ENCODE measurements at regions not wholly inside any gene's neighbourhood (a gene's known extent, or its start where the extent isn't known, plus 50 kb on each side); places are given as distances from the start of the nearest gene placed in this dataset.
A peak's percentile ranks its signal among the peaks of the same experiment; 100 is the strongest.

DNA sequence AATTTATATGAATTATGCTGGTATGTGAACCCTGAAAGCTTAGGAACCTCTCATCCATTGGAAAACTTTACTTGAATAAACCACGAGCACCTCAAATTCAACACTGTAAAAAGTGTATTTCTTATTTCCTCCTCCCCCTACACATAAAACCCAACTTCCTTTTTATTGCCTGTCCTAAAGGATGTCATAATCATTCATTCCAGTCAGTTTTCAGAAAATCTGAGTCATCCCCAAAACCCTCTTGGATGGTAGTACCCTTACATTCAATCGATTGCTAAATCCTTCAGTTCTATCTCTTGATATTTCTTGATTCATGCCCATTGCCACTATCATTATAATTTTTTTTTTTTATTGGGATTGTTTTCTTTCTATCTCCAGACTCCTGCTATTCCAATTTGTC is 91.1 kb upstream of the ATP8A1 start:
- DNase-seq (ENCODE audit: low spot score): no peak

DNA sequence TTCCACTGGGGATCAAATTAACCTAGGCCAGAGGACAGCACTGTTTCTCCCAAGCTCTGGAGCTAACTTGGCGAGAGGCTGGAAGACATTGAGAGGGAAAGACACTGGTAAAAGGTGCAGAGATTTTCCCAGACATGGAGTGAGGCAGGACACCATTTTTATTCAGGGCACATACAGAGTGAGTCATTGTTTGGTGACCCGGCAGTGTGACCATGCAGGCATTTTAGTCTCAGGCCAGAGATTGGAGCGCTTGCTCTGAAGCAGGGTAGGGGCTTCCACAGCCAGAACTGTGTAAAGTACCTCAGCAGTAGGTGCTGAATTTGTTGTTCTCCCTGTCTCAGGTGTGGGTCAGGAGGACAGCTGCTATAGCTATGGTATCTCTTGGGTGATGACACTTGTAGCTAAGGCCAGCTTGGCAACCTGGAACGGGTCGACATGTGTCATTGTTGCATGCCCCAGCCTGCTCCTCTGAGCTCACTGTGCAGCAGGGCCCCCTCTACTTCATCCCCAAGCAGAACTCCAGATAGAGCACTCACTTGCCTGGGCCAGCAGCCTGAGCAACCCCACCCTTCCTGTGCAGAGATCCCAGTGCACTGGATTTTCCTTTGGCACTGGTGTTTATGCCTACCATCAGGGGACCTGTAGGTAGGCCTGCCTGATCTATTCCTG is 79.8 kb upstream of the ATP8A1 start:
- no peak for DNase-seq (ENCODE audit: low spot score)

DNA sequence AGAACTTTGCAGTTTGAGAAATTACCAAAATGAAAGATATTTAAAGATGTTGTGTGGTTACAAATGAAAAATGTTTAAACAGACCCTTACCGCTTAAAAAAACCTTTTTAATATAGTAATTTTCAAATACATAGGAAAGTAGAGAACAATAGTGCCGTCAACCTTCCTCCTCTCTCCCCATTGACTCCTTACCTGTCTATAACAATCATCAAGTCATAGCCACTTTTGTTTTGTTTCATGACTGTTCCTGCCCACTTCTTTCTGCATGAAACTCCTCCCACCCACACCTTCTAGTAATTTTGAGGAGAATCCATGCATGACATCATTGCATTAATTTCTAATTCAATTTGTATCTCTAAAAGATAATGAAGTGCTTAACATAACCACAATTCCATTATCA is 76.5 kb upstream of the ATP8A1 start:
- DNase-seq (ENCODE audit: low spot score): no peak

DNA sequence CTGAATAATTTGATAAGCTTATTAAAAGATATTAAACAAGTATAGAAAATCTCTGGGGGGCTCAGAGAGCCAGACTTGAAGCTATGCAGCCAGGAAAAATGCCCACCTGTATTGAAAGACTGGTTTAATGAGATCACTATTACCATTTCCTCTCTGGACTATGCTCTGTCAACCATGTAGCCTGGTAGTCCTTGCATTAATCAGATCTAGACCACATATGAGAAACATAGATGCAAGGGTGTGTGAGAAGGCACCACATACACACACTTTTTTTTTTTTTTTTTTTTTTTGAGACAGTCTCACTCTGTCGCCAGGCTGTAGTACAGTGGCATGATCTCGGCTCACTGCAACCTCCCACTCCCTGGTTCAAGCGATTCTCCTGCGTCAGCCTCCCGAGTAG is 75.9 kb upstream of the ATP8A1 start:
- DNase-seq (ENCODE audit: low spot score): no peak

DNA sequence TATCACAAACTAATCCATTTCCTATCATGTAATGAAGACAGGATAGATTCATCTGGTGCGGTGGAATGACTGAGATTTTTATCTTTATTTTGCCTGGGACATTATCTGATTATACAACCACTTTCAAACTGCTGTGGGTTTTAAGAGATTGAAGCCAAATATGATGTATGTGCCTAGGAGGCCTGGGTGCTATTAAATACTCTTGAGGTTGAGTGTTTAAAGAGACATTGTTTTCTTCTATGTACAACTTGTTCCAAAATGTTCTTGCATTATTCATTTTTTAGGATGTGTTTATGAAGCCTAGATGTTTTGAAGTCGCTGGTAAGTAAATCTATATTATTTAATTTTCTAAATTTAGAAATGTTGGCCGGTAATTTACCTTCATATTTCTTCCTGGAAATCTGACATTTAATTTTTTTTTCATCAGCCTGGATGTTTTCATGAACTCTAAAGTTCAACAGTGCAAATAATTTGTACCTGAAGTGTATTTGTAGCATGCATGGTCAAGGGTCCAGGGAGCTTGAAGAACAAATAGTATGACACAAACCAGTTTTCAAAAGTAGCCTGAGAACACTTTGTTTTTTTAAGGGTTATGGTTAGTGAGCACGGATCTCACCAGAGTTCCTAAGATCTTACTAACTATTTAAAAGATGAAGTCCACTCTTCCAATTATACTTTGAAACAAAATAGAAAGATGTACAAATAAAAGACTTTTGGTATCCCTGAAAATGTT is 72.8 kb upstream of the ATP8A1 start:
- DNase-seq (ENCODE audit: low spot score): no peak

DNA sequence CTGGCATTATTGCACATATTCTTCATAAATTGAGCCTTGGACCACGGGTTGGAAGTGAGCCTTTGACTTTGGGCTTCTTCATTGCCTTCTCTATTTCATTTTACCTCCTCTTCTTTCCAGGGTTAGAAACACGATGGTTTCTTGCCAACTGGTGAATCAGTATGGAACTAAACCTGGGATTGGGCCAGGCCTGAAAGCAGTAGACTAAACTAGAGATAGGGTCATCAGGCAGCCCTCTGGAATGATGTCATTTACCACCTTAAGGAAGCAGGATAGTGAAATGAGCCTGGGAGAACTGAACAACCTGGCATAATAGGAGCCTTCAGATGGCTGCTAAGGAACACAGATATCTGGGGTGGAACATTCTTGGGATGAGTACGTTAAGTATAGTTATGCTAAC is 67.5 kb upstream of the ATP8A1 start:
- no peak for DNase-seq (ENCODE audit: low spot score)

DNA sequence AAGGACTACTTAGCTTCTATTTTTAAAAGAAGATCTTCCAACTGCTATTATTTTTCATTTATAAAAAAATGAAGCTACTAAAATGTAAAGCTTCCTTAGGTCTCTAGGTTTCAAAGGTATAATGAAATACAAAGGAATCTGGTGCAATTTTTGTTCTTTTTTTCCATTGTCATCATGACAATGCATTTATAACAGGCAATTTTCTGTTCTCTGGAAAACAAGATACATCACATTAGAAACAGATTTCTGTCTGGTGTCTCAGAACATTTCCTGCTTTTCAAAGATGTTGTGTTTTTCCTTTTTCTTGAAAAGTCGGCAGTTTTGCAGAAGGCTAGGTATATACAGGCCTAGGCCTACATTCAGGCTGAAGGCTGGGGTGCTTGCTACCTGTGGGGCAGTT is 63.6 kb upstream of the ATP8A1 start:
- DNase-seq (ENCODE audit: low spot score): peak; percentile 18

DNA sequence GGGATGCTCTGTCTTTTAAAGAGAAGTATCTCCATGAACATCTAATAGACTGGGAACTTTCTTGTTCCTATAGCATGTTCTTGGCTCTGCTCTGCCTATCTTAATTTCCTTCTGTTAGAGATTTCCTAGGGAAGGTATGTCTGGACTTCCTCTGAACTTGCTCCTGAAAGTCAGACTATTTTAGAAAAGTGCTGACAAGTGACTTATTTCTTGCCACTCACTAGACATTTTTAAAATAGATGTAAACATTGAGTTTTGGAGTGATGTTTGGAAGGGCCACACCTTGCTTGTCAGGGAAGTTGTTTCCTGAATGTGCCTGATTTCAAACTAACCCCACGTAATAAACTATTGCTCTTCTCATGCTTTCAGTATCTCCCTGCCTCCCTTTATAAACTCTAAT is 62.4 kb upstream of the ATP8A1 start:
- no peak for DNase-seq (ENCODE audit: low spot score)

DNA sequence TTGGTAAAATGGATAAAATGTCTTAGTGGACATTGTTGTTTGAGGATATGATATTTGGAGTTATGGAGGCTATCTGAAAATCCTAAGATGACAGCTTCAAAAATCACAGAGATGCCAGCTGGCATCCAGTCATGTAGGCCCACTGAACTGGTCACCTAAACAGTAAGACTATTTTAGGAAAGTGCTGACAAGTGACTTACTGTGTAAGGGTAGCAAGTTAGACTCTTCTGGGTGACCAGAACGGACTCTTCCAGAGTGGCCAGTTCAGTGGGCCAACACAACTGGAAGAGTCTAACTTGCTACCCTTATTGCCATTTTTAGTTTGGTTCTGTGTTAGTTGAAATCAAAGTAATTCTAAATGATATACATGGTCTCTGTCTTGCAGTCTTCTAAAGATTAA is 61.4 kb upstream of the ATP8A1 start:
- DNase-seq (ENCODE audit: low spot score): no peak

DNA sequence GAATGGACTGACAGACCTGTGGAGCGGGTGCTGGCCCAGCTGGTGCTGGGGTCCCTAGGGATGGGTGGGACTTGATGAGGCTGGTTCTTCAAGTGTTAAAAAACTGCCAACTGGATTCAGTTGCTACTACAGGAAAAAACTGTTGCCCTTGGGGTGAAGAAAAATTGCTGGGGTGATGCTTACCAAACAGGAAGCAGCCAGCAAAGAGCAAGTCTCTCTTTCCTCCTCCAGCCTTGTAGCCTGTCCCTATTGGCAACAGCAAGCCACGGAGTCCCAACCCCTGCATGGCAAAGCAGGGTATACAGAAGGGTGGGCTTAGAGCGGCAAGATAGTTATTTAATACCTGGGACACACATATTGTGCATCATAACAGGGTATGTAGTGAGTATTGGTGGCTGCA is 60.1 kb upstream of the ATP8A1 start:
- DNase-seq (ENCODE audit: low spot score): no peak

DNA sequence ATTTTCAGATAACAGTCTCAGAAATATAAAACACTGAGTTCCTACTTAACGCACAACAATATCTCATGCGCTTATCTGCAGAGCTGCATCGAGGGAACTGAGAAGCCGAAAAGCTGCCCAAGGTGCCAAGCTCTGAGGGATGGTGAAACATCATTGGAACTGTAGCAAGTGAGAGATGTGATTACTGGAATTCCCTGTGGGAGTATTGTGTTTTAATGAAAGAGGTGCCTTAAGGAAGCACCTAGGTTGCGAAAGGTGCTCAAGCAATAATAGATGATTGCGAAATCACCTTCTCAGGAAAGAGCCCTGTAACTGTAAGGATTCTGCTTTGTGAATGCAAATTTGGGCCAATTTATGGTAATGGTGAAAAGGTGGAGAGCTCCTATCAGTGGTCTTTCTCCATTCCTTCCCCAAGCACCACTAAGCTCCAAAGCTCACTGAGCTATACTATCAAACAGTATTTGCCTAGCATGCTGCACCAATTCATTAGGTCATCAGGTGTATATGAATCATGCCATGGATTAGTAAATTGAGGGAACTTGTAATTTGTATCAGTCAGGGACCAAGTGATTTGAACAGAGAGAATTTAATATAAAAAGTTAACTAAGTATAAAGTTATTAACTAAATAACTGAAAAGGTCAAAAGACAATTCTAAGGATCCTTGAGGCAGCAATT is 59.0 kb upstream of the ATP8A1 start:
- no peak for DNase-seq (ENCODE audit: low spot score)

DNA sequence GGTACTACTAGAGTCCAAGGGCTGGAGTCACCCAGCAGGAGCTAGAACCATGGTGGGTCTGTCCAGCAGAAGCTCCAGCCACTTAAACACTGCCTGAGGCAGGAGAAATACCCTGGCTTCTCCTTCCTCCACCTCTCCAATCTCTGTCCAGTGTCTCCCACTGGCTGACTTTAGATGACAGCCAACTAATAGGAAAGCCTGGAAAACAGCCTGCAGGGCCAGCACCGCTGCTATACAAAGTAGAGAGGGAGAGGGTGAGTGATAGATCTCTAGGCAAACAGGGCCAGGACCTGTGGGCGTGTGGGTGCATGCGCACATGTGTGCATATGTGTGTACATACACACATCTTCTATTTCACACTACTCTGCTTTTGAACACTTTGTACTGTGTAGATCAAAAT is 56.5 kb upstream of the ATP8A1 start:
- DNase-seq (ENCODE audit: low spot score): no peak

DNA sequence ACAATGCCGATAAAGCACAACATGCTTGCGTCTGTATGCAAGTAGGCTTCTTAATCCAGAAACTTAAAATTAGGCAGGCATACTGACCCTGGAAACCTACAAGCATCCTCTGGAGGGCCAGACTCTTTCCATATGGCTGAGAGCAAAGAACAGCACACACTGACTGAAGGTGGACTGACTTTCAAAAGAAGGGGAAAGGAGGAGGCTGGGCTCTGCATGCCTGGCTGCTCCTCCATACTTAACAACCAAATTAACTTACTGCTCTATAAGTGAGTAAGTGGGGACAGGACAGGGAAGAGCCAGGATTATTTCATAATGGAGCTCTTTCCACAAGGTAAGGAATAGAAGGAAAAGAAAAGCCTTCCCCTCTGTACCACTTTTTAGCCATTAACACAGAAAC is 55.9 kb upstream of the ATP8A1 start:
- DNase-seq (ENCODE audit: low spot score): no peak

DNA sequence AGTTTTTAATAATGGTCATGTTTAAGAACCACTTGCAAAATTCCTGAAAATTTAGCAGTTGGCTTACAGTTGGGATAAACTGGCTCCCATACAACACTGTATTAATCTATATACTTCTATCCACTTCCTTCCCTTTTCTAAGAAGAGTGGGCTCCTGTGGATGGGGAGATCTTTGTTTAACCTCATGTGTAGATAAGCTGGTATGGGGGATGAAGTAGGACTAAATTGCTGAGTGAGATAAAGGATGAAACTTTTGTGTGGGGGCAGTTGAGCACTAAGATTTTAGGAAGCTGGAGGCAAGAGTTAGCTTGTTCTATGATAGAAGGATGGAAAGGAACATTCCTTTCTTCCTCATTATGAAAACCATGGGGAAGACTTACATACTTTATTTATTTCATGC is 54.6 kb upstream of the ATP8A1 start:
- no peak for DNase-seq (ENCODE audit: low spot score)

DNA sequence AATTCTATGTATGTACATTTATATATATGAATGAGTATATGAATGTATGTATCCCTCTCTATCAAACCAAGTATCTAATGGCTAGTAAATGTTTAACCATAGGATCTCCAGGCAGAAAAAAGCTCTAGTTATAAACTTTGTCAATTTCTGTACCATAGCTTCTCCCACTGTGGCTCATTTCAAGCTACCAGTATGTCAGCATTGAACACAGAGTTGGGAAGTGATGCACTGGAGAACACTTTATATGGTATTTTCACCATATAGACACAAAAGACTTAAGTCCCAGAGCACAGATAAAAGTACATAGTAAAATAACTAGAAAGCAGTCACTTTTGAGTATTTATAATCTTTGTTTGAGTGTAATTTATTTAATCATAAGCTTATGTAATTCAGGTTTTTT is 53.9 kb upstream of the ATP8A1 start:
- no peak for DNase-seq (ENCODE audit: low spot score)

DNA sequence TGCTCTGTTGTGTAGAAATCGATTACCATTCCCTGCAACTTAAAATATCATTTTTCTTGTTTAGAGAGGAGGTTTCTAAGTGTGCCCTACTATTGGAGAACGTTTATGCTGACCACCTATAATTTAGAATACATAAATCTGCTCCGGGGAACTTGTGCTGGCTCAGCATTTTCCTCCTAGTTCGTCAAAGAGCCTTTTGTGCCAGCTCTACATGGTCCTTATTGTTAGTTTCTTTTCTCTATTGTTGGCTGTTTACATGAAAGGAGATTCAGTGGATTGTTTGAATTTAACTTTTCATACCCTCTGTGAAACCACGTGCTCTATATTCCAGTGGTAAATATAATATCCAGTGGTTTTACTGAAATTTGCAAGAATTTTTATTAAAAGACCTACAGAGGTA is 53.4 kb upstream of the ATP8A1 start:
- no peak for DNase-seq (ENCODE audit: low spot score)

DNA sequence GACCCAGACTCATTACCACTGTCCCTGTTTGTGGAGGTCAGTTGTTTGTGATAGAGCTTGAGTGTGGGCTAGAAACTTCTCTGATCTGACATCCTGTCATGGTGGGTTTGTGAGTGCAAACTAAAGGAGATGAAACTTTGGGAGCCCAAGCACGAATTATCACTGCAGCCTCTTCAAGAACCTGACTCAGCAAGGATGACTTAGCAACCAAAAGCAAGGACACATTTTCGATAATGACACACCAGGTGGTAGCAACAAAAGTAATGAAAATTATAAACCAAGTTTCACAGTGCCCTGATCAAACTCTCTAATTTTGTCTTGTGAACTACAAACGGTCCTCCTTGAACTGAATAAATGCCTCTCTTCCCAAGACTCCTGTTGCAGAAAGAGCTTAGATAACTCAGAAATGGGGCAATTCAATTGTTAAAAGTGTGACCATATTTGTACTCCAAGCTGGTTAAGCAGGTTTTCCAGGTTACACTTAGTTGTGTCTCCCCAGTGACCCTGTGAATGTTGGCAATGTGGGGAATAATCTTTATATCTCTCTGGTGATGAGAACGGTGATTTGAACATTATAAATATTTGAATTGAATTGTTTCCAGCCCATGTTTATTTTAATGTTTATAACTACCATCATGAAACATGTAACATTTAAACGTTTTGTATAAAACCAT is 52.6 kb upstream of the ATP8A1 start:
- no peak for DNase-seq (ENCODE audit: low spot score)

DNA sequence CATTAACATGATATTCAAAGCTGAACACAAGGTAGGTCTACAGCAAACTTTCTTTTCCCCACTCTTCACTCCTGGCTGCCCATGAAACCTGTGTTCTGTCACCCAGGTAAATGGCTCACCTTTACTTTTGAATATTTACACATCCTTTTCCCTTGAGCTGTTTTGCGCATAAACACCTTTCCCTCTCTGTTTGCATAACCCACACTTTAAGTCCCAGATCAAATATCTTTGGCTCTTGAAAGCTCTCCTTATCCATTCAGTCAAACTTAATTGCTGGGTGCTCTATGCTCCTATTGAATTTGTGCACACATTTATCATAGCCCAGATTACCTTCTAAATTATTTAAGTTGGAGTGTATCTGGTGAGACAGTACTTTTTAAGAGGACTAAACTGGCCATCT is 51.7 kb upstream of the ATP8A1 start:
- no peak for DNase-seq (ENCODE audit: low spot score)

Data from kidney capillary endothelial cell (primary cell).